ENCODE measurements at regions not wholly inside any gene's neighbourhood (a gene's known extent, or its start where the extent isn't known, plus 50 kb on each side); places are given as distances from the start of the nearest gene placed in this dataset.

- Histone ChIP-seq H3K36me3 (ENCODE audit: insufficient read depth, low read length) (no peaks in the 10 kb centered on the region), H3K27me3 (ENCODE audit: insufficient read depth, low read length) (no peaks in the 10 kb centered on the region), H3K27ac (ENCODE audit: low read depth, low read length) (peak overlapping the region; percentile 17; the same call in 1 of the 2 replicates), H3K4me3 (ENCODE audit: low read depth, low read length) (0 out of 2 replicates have a peak overlapping the region, but pooled peaks have one; percentile 6), H3K4me1 (ENCODE audit: control insufficient read depth, insufficient read depth, low read length, unreplicated experiment) (peaks cover 22% of the 10 kb centered on the region), H3K79me2 (ENCODE audit: control insufficient read depth, insufficient read depth, low read length, unreplicated experiment) (no peaks in the 10 kb centered on the region), H2AFZ (ENCODE audit: low read length, unreplicated experiment) (peak overlapping the region; percentile 66)
Observed at GRCh38 chr4:137641544-137641943, 109.2 kb upstream of the PCDH18 start.

DNA sequence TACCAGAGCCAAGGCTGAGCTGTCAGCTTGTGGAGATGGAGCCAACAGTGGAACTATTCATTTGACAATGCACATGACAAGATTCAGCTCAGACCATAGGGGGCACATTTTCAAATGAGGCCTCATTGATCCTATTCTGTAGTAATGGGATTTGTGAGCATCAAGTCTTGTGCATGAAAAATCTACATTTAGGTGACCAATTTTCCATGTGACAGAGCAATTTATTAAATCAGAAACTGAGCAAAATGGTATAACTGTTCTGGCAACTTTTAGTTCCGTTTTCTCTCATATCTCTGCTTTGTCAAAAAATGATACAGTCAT is 108.5 kb upstream of the PCDH18 start:
- no peak overlapping the region for H3K27ac ChIP-seq (ENCODE audit: low read depth, low read length)
- H3K27me3 ChIP-seq (ENCODE audit: insufficient read depth, low read length) = no peaks in the 10 kb centered on the region
- H3K36me3 ChIP-seq (ENCODE audit: insufficient read depth, low read length) = no peaks in the 10 kb centered on the region
- no peaks in the 10 kb centered on the region for H3K79me2 ChIP-seq (ENCODE audit: control insufficient read depth, insufficient read depth, low read length, unreplicated experiment)
- no peak overlapping the region for H3K4me3 ChIP-seq (ENCODE audit: low read depth, low read length)
- H2AFZ ChIP-seq (ENCODE audit: low read length, unreplicated experiment) = no peak overlapping the region
- peaks cover 23% of the 10 kb centered on the region for H3K4me1 ChIP-seq (ENCODE audit: control insufficient read depth, insufficient read depth, low read length, unreplicated experiment)

GRCh38 chr4:137640156-137640837 is 108.0 kb upstream of the PCDH18 start:
- H3K4me1 ChIP-seq (ENCODE audit: control insufficient read depth, insufficient read depth, low read length, unreplicated experiment) = peaks cover 28% of the 10 kb centered on the region
- H3K4me3 ChIP-seq (ENCODE audit: low read depth, low read length) = no peak overlapping the region
- H3K79me2 ChIP-seq (ENCODE audit: control insufficient read depth, insufficient read depth, low read length, unreplicated experiment) = no peaks in the 10 kb centered on the region
- no peaks in the 10 kb centered on the region for H3K27me3 ChIP-seq (ENCODE audit: insufficient read depth, low read length)
- no peak overlapping the region for H3K27ac ChIP-seq (ENCODE audit: low read depth, low read length)
- no peak overlapping the region for H2AFZ ChIP-seq (ENCODE audit: low read length, unreplicated experiment)
- no peaks in the 10 kb centered on the region for H3K36me3 ChIP-seq (ENCODE audit: insufficient read depth, low read length)

DNA sequence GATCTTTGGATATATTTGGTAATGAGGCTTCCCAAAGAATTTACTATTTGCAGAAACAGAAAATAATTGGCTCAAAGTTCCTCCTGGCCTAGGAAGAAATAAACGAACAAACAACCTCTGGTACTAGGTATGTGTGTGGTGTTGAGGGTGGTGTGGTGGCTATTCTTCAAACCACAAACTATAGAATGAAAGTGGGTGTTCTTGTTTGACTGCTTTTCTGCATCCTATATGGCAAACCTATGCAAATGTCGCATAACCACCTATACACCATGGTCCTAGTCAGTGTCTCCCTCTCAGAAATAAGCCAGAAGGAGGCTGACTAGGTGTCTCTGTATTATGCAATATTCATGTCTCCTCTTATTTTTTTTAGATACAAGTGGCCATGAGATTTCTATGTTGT is 106.6 kb upstream of the PCDH18 start:
- Histone ChIP-seq H3K27ac (ENCODE audit: low read depth, low read length) (no peak overlapping the region), H2AFZ (ENCODE audit: low read length, unreplicated experiment) (no peak overlapping the region), H3K4me3 (ENCODE audit: low read depth, low read length) (no peak overlapping the region), H3K4me1 (ENCODE audit: control insufficient read depth, insufficient read depth, low read length, unreplicated experiment) (peaks cover 24% of the 10 kb centered on the region), H3K36me3 (ENCODE audit: insufficient read depth, low read length) (no peaks in the 10 kb centered on the region), H3K27me3 (ENCODE audit: insufficient read depth, low read length) (no peaks in the 10 kb centered on the region), H3K79me2 (ENCODE audit: control insufficient read depth, insufficient read depth, low read length, unreplicated experiment) (no peaks in the 10 kb centered on the region)

- Histone ChIP-seq H3K4me3 (ENCODE audit: low read depth, low read length) (no peak overlapping the region), H3K79me2 (ENCODE audit: control insufficient read depth, insufficient read depth, low read length, unreplicated experiment) (no peaks in the 10 kb centered on the region), H2AFZ (ENCODE audit: low read length, unreplicated experiment) (peak overlapping the region; percentile 27), H3K4me1 (ENCODE audit: control insufficient read depth, insufficient read depth, low read length, unreplicated experiment) (peaks cover 9% of the 10 kb centered on the region), H3K27me3 (ENCODE audit: insufficient read depth, low read length) (no peaks in the 10 kb centered on the region), H3K36me3 (ENCODE audit: insufficient read depth, low read length) (no peaks in the 10 kb centered on the region), H3K27ac (ENCODE audit: low read depth, low read length) (peak overlapping the region; percentile 69)
Observed at GRCh38 chr4:137635601-137636000, 103.3 kb upstream of the PCDH18 start.

DNA sequence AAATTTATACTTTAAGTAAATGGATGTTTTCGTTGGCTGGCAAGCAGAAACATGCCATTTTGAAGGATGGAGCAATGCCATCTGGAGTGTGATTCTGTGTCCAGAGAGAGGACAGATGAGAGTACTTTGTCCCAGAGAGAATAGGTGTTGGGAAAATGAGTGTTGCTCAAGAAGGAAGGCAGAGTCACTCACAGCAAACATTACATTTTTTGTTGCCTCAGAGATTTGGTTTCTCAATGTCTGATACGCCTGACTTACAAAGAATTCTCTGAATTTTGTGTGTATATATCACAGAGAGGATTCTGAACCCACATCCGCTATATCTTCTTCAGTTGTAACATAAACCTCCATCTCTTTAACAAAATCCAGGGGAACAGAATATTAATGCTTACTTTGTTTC is 102.8 kb upstream of the PCDH18 start:
- H3K27ac ChIP-seq (ENCODE audit: low read depth, low read length) = peak overlapping the region; percentile 69
- peak overlapping the region; percentile 27 for H2AFZ ChIP-seq (ENCODE audit: low read length, unreplicated experiment)
- peaks cover 9% of the 10 kb centered on the region for H3K4me1 ChIP-seq (ENCODE audit: control insufficient read depth, insufficient read depth, low read length, unreplicated experiment)
- H3K27me3 ChIP-seq (ENCODE audit: insufficient read depth, low read length) = no peaks in the 10 kb centered on the region
- no peak overlapping the region for H3K4me3 ChIP-seq (ENCODE audit: low read depth, low read length)
- H3K79me2 ChIP-seq (ENCODE audit: control insufficient read depth, insufficient read depth, low read length, unreplicated experiment) = no peaks in the 10 kb centered on the region
- H3K36me3 ChIP-seq (ENCODE audit: insufficient read depth, low read length) = no peaks in the 10 kb centered on the region

DNA sequence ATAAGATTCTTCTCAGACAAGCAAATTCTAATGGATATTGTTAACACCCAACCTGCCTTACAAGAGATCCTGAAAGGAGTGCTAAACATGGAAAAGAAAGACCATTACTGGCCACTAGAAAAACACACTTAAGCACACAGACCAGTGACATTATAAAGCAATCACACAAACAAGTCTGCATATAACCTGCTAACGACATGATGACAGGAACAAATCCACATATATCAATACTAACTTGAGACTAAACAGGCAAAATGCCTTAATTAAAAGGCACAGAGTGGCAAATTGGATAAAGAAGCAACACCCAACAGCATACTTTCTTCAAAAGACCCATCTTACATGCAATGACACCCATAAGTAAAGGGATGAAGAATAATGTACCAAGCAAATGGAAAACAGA is 100.5 kb upstream of the PCDH18 start:
- no peak overlapping the region for H3K4me3 ChIP-seq (ENCODE audit: low read depth, low read length)
- no peaks in the 10 kb centered on the region for H3K36me3 ChIP-seq (ENCODE audit: insufficient read depth, low read length)
- H3K4me1 ChIP-seq (ENCODE audit: control insufficient read depth, insufficient read depth, low read length, unreplicated experiment) = peaks cover 9% of the 10 kb centered on the region
- H3K79me2 ChIP-seq (ENCODE audit: control insufficient read depth, insufficient read depth, low read length, unreplicated experiment) = no peaks in the 10 kb centered on the region
- no peaks in the 10 kb centered on the region for H3K27me3 ChIP-seq (ENCODE audit: insufficient read depth, low read length)
- H3K27ac ChIP-seq (ENCODE audit: low read depth, low read length) = no peak overlapping the region
- no peak overlapping the region for H2AFZ ChIP-seq (ENCODE audit: low read length, unreplicated experiment)

GRCh38 chr4:137631605-137632004 is 99.3 kb upstream of the PCDH18 start:
- no peak overlapping the region for H2AFZ ChIP-seq (ENCODE audit: low read length, unreplicated experiment)
- H3K4me3 ChIP-seq (ENCODE audit: low read depth, low read length) = no peak overlapping the region
- H3K4me1 ChIP-seq (ENCODE audit: control insufficient read depth, insufficient read depth, low read length, unreplicated experiment) = peaks cover 9% of the 10 kb centered on the region
- H3K36me3 ChIP-seq (ENCODE audit: insufficient read depth, low read length) = no peaks in the 10 kb centered on the region
- no peak overlapping the region for H3K27ac ChIP-seq (ENCODE audit: low read depth, low read length)
- H3K27me3 ChIP-seq (ENCODE audit: insufficient read depth, low read length) = no peaks in the 10 kb centered on the region
- no peaks in the 10 kb centered on the region for H3K79me2 ChIP-seq (ENCODE audit: control insufficient read depth, insufficient read depth, low read length, unreplicated experiment)

GRCh38 chr4:137630252-137630651 is 98.0 kb upstream of the PCDH18 start:
- Histone ChIP-seq H3K4me1 (ENCODE audit: control insufficient read depth, insufficient read depth, low read length, unreplicated experiment) (peaks cover 3% of the 10 kb centered on the region), H3K27ac (ENCODE audit: low read depth, low read length) (no peak overlapping the region), H3K27me3 (ENCODE audit: insufficient read depth, low read length) (no peaks in the 10 kb centered on the region), H3K36me3 (ENCODE audit: insufficient read depth, low read length) (no peaks in the 10 kb centered on the region), H3K79me2 (ENCODE audit: control insufficient read depth, insufficient read depth, low read length, unreplicated experiment) (no peaks in the 10 kb centered on the region), H3K4me3 (ENCODE audit: low read depth, low read length) (no peak overlapping the region), H2AFZ (ENCODE audit: low read length, unreplicated experiment) (no peak overlapping the region)

GRCh38 chr4:137627739-137628460 is 95.6 kb upstream of the PCDH18 start:
- Histone ChIP-seq H3K36me3 (ENCODE audit: insufficient read depth, low read length) (no peaks in the 10 kb centered on the region), H3K27me3 (ENCODE audit: insufficient read depth, low read length) (no peaks in the 10 kb centered on the region), H2AFZ (ENCODE audit: low read length, unreplicated experiment) (no peak overlapping the region), H3K27ac (ENCODE audit: low read depth, low read length) (no peak overlapping the region), H3K79me2 (ENCODE audit: control insufficient read depth, insufficient read depth, low read length, unreplicated experiment) (no peaks in the 10 kb centered on the region), H3K4me3 (ENCODE audit: low read depth, low read length) (no peak overlapping the region), H3K4me1 (ENCODE audit: control insufficient read depth, insufficient read depth, low read length, unreplicated experiment) (no peaks in the 10 kb centered on the region)

Data from ACC112 (cell line).